Parathyroid adenoma (tissue), 2 donors: ENCODE measurements at regions not wholly inside any gene's neighbourhood (a gene's known extent, or its start where the extent isn't known, plus 50 kb on each side); places are given as distances from the start of the nearest gene placed in this dataset.

ENCODE experiments used
- H2AFZ ChIP-seq: fragments of 300-600 bp; sonication (generic); one replicate; pipeline ENCODE4 v1.7.0; 2017; ENCODE audit warnings: antibody characterized with exemption, mild to moderate bottlenecking
- H3K27ac ChIP-seq: fragments of 300-600 bp; sonication (generic); one replicate; pipeline ENCODE4 v1.7.0; 2017
- H3K27me3 ChIP-seq: fragments of 300-600 bp; sonication (generic); one replicate; pipeline ENCODE4 v1.7.0; 2017; ENCODE audit warnings: low read length; ENCODE audit not compliant: control insufficient read depth, insufficient read depth
- H3K36me3 ChIP-seq: fragments of 300-600 bp; sonication (generic); one replicate; pipeline ENCODE4 v1.7.0; 2017; ENCODE audit warnings: low read length; ENCODE audit not compliant: control insufficient read depth, insufficient read depth
- H3K4me1 ChIP-seq: fragments of 300-600 bp; sonication (generic); one replicate; pipeline ENCODE4 v1.7.0; 2017; ENCODE audit warnings: control low read depth
- H3K4me2 ChIP-seq: fragments of 300-600 bp; sonication (generic); one replicate; pipeline ENCODE4 v1.7.0; 2017; ENCODE audit warnings: low read length
- H3K4me3 ChIP-seq: fragments of 300-600 bp; sonication (generic); one replicate; pipeline ENCODE4 v1.7.0; 2017; ENCODE audit warnings: low read depth, low read length
- H3K79me2 ChIP-seq: fragments of 300-600 bp; sonication (generic); one replicate; pipeline ENCODE4 v1.7.0; 2017; ENCODE audit warnings: control low read depth
- H3K9ac ChIP-seq: fragments of 300-600 bp; sonication (generic); one replicate; pipeline ENCODE4 v1.7.0; 2017; ENCODE audit warnings: mild to moderate bottlenecking
- H3K9me3 ChIP-seq: fragments of 300-600 bp; sonication (generic); one replicate; pipeline ENCODE4 v1.7.0; 2017; ENCODE audit warnings: low read length; ENCODE audit not compliant: control insufficient read depth
- CTCF ChIP-seq: fragments of 300-600 bp; sonication (generic); IDR thresholded peaks from one replicate; pipeline ENCODE4 v1.7.0; 2017; ENCODE audit warnings: antibody characterized with exemption, mild to moderate bottlenecking
- donor health status: primary hyperparathyroidism.

- H3K36me3 ChIP-seq = no peaks in the 10 kb centered on the region
- no peaks in the 10 kb centered on the region for H3K4me1 ChIP-seq
- no peak for TF ChIP-seq CTCF
- H3K27ac ChIP-seq = no peak overlapping the region
- no peak overlapping the region for H2AFZ ChIP-seq
- H3K4me3 ChIP-seq = no peak overlapping the region
- no peaks in the 10 kb centered on the region for H3K27me3 ChIP-seq
- H3K9me3 ChIP-seq = no peaks in the 10 kb centered on the region
- no peak overlapping the region for H3K9ac ChIP-seq
- no peaks in the 10 kb centered on the region for H3K79me2 ChIP-seq
- H3K4me2 ChIP-seq = no peak overlapping the region
Observed at GRCh38 chr4:8791609-8792008, 80.0 kb downstream of the HMX1 start.

- Histone ChIP-seq H3K79me2 (no peaks in the 10 kb centered on the region), H3K4me2 (no peak overlapping the region), H3K4me3 (no peak overlapping the region), H3K9me3 (no peaks in the 10 kb centered on the region), H3K9ac (no peak overlapping the region), H2AFZ (no peak overlapping the region), H3K27ac (no peak overlapping the region), H3K36me3 (no peaks in the 10 kb centered on the region), H3K27me3 (no peaks in the 10 kb centered on the region), H3K4me1 (no peaks in the 10 kb centered on the region)
- TF ChIP-seq CTCF = no peak
Observed at GRCh38 chr4:8790749-8791148, 80.9 kb downstream of the HMX1 start.

GRCh38 chr4:8788174-8788573 is 83.5 kb downstream of the HMX1 start:
- no peak overlapping the region for H3K27ac ChIP-seq
- H3K27me3 ChIP-seq = no peaks in the 10 kb centered on the region
- H3K4me2 ChIP-seq = no peak overlapping the region
- H3K4me3 ChIP-seq = no peak overlapping the region
- no peaks in the 10 kb centered on the region for H3K4me1 ChIP-seq
- no peak overlapping the region for H3K9ac ChIP-seq
- H3K79me2 ChIP-seq = no peaks in the 10 kb centered on the region
- H2AFZ ChIP-seq = no peak overlapping the region
- H3K9me3 ChIP-seq = no peaks in the 10 kb centered on the region
- TF ChIP-seq CTCF = no peak
- no peaks in the 10 kb centered on the region for H3K36me3 ChIP-seq

GRCh38 chr4:8786166-8786565 is 85.5 kb downstream of the HMX1 start:
- no peak for TF ChIP-seq CTCF
- no peaks in the 10 kb centered on the region for H3K9me3 ChIP-seq
- H3K27ac ChIP-seq = no peak overlapping the region
- no peaks in the 10 kb centered on the region for H3K79me2 ChIP-seq
- no peaks in the 10 kb centered on the region for H3K27me3 ChIP-seq
- no peaks in the 10 kb centered on the region for H3K36me3 ChIP-seq
- no peak overlapping the region for H3K9ac ChIP-seq
- H3K4me3 ChIP-seq = no peak overlapping the region
- H3K4me2 ChIP-seq = no peak overlapping the region
- no peaks in the 10 kb centered on the region for H3K4me1 ChIP-seq
- no peak overlapping the region for H2AFZ ChIP-seq

- Histone ChIP-seq H3K4me2 (no peak overlapping the region), H3K27me3 (no peaks in the 10 kb centered on the region), H3K4me3 (no peak overlapping the region), H3K27ac (no peak overlapping the region), H3K9me3 (no peaks in the 10 kb centered on the region), H2AFZ (no peak overlapping the region), H3K9ac (no peak overlapping the region), H3K36me3 (no peaks in the 10 kb centered on the region), H3K4me1 (no peaks in the 10 kb centered on the region), H3K79me2 (no peaks in the 10 kb centered on the region)
- no peak for TF ChIP-seq CTCF
Observed at GRCh38 chr4:8785656-8786142, 85.9 kb downstream of the HMX1 start.
